HG03460 (cell line): ENCODE measurements at regions not wholly inside any gene's neighbourhood (a gene's known extent, or its start where the extent isn't known, plus 50 kb on each side); places are given as distances from the start of the nearest gene placed in this dataset.
A peak's percentile ranks its signal among the peaks of the same experiment; 100 is the strongest.
"Not testable (repeated sequence)": the region's sequence is repeated elsewhere in the genome, so short reads cannot be mapped to it uniquely, and the experiment has no call there.

ENCODE experiments used
- ATAC-seq: cut with Tn5 transposase; IDR thresholded peaks from one replicate; pipeline ENCODE4 v1.9.1; 2021; ENCODE audit not compliant: unreplicated experiment

DNA sequence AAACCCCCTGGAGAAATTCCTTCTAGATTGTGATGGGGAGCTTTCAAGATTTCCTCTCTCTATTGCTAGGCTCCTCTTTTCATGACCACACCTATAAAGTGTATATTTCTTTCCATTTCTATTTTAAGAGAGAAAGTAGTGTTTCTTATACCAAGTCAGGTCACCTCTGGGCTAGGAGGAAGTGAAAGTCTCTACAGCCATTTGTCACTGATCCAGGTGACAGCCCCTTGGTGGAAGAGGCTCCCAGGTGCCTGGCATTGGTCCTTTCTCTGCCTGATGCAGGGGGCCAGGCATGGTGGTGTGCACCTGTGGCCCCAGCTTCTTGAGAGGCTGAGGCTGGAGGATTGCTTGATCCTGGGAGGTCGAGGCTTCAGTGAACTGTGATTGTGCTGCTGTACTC is 64.7 kb downstream of the DHCR7 start:
- peak; percentile 57 for ATAC-seq

GRCh38 chr11:71381781-71382505 is 66.2 kb downstream of the DHCR7 start:
- no peak for ATAC-seq

GRCh38 chr11:71379701-71380100 is 68.5 kb downstream of the DHCR7 start:
- ATAC-seq, result no peak

DNA sequence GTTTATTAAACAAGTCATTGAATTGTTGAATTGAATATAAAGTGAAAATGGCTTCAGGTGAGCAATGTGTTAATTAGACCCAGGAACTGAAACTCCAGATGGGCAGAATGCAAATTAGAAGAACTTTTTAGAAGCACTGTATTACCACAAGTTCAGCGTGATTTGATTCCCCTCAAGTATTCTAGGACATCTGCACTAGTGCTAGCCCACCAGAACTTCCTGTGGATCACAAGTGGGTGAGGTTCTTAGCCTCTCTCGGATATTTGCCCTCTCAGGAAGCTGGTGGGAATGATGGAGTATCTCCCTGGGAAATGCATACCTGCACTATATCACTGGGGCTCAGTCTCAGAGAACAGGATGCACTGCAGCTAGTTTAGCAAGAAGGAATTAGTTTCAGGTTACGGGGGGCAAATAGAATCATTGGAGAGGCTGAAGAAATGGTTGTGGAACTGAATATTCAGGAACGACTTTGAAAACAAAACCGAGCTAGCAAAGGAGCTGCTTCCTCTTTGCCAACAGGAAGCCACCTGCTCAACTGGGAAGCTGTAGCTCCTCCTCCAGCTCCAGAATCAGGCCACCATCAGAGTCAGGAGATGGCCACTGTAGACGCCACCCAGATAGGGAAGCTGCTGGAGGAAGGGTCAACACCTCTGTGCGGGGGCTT is 74.3 kb downstream of the DHCR7 start:
- peak; percentile 68 for ATAC-seq

GRCh38 chr11:71372693-71373657 is 75.2 kb downstream of the DHCR7 start:
- ATAC-seq, result no peak

DNA sequence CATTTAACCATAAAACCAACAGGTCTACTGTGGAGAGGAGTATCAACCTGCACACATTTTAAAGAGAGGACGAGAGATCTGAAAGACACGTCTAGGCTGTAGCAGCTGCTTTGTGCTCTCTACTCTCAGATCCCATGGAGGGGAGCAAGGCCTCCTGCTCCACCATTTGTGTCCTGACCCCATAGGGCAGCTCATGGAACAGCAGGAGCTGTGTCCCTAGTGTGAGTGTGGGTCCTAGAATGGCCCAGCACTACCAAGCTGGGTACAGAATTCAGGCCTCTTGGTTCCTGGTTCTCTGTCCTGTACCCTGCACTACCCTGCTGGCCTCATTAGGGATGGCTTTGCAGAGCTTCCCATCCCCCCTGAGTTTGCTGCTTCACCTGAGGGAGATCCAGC is 76.5 kb downstream of the DHCR7 start:
- no peak for ATAC-seq

- no peak for ATAC-seq
Measured at GRCh38 chr11:71370895-71371673, 77.1 kb downstream of the DHCR7 start.

- ATAC-seq, result no peak
Measured at GRCh38 chr11:71370020-71370747, 78.0 kb downstream of the DHCR7 start.

- ATAC-seq, result no peak
Measured at GRCh38 chr11:71369411-71369810, 78.8 kb downstream of the DHCR7 start.

DNA sequence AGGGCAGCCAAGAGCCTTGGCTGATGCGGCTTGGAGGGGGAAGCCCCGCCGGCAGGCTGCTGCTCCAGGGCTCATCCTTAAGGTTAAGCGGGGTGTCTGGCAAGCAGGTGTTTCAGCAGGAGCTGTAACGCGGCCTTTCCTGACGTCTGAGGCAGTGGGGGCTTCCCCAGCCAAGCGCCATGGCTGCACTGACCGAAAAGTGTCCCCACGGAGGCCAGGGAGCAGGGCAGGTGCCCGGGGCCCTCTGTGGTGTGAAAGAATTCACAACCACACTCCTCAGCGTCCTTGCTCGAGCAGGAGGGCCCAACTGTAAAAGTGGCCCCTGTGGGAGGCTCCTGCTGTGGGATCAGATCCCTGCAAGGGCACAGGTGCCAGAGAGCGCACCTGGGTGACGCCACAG is 79.2 kb downstream of the DHCR7 start:
- no peak for ATAC-seq

GRCh38 chr11:71367756-71368155 is 80.4 kb downstream of the DHCR7 start:
- ATAC-seq, result no peak

GRCh38 chr11:71367276-71367675 is 80.9 kb downstream of the DHCR7 start:
- ATAC-seq, result not testable (repeated sequence)

- no peak for ATAC-seq
Measured at GRCh38 chr11:71366076-71366475, 82.1 kb downstream of the DHCR7 start.

- no peak for ATAC-seq
Measured at GRCh38 chr11:71365626-71366025, 82.6 kb downstream of the DHCR7 start.

- ATAC-seq, result no peak
Measured at GRCh38 chr11:71364806-71365205, 83.4 kb downstream of the DHCR7 start.

- no peak for ATAC-seq
Measured at GRCh38 chr11:71364176-71364671, 84.0 kb downstream of the DHCR7 start.

- no peak for ATAC-seq
Measured at GRCh38 chr11:71363721-71364120, 84.5 kb downstream of the DHCR7 start.

GRCh38 chr11:71358963-71359567 is 89.1 kb downstream of the DHCR7 start:
- no peak for ATAC-seq

GRCh38 chr11:71358122-71358728 is 90.0 kb downstream of the DHCR7 start:
- ATAC-seq, result no peak
